HG02571 (cell line): ENCODE measurements at regions not wholly inside any gene's neighbourhood (a gene's known extent, or its start where the extent isn't known, plus 50 kb on each side); places are given as distances from the start of the nearest gene placed in this dataset.

Source experiments
- ATAC-seq: cut with Tn5 transposase; IDR thresholded peaks from one replicate; pipeline ENCODE4 v1.9.1; 2021; ENCODE audit warnings: mild to moderate bottlenecking, moderate library complexity; ENCODE audit not compliant: unreplicated experiment

DNA sequence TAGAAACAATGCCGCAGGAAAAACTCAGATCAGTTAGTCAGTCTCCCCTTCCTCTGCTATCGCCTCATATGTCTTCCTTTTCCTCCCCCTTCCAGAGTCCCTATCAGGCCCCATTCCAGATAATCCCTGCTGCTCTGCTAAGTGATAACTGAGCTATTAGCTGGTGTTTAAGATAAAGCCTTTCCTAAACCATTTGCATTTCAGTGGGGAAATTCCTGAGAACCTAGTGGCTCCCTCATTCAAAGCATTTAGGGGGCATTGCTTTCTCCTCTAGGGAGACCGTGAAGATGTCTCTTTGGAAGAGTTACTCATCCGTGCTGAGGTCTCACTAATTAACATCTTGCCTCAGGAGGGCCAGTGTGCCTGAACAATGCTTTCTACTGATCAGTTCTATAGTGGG is 401.6 kb downstream of the NPIPA7 start:
- ATAC-seq, result no peak

GRCh38 chr16:16782153-16782552 is 403.2 kb downstream of the NPIPA7 start:
- no peak for ATAC-seq

DNA sequence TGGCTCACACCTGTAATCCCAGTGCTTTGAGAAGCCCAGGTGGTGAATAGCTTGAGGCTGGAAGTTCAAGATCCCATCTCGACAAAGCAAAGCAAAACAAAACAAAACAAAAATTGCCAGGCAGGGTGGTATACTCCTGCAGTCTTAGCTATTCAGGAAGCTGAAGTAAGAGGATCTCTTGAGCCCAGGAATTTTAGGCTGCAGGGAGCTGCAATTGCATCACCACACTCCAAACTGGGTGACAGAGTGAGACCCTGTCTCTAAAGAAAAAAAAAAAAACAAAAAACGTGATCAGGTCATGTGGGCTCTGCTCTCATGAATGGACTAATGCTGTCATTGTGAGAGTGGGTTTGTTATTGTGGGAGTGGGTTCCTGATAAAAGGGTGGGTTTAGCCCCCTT is 409.1 kb downstream of the NPIPA7 start:
- no peak for ATAC-seq

GRCh38 chr16:16790597-16790996 is 411.7 kb downstream of the NPIPA7 start:
- no peak for ATAC-seq

DNA sequence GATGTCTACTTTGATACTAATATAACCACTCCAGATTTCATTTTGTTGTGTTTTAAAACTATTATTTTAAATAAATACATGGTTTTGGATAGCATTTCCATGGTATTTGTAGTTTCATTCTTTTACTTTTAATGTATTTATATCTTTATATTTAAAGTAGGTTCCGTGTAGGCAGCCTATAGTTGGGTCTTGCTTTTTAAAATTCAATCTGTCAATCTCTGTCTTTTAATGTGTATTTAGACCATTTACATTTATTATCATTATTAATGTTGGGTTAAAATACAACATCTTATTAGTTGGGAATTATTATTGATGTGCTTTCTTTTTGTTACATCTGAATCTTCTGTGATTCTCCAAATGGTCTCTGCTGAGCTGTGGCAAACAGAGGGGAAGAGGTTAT is 412.1 kb downstream of the NPIPA7 start:
- no peak for ATAC-seq

DNA sequence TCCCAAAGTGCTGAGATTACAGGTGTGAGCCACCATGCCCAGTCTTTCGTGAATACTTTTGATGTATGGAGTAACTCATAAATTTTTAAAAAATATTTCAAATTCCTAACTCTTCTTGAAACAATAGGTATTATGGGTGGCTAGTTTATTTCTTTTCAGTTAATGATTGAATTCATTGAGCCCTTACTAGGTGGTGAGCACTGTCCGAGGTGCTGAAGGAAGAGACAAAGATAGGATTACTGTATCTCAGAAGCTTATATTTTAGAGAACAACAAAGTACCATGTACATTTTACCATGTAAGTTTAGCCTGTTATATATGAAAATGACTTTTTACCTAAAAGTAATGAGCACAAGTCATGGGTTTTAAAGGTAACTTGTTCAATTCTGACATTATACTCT is 418.3 kb downstream of the NPIPA7 start:
- ATAC-seq, result no peak

DNA sequence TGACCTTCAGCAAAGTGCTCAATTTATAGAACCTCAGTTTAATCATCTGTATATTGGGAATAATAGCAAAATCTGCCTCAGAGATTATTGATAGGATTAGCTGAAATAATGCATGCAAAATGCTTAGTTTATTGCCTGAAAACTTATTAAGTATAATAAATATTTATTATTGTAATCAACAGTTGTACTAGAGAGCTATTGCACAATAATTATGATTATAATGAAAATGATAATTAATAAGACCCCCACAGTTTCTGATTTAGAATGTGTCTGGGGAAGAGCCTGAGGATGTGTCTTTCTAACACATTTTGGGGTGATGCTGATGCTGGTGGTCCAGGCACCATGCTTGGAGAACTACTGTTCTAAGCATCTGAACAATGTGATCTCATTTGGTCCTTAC is 419.6 kb downstream of the NPIPA7 start:
- no peak for ATAC-seq

- ATAC-seq, result no peak
These were observed 426.9 kb downstream of the NPIPA7 start for GRCh38 chr16:16805809-16806208.

GRCh38 chr16:16815641-16816040 is 436.7 kb downstream of the NPIPA7 start:
- no peak for ATAC-seq

- no peak for ATAC-seq
These were observed 438.3 kb downstream of the NPIPA7 start for GRCh38 chr16:16817196-16817595.

- no peak for ATAC-seq
These were observed 442.3 kb downstream of the NPIPA7 start for GRCh38 chr16:16821261-16821660.

DNA sequence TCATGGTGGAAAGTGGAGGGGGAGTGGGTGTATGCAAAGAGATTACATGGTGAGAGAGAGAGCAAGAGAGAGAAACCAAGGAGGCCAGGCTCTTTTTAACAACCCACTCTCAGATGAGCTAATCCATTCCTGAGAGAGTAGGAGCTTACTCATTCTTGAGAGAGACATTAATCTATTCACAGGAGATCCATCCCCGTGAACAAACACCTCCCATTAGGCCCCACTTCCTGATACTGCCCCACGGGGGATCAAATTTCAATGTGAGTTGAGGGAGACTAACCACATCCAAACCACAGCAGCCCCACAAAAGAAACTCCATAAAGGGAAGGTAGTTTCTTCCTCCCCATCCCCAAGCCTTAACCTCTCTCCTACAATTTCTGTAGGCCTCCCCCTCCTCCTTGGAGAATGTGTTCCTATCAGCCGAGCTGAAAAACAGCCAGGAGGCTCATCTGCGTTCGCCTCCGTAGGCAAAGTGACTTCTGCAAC is 450.0 kb downstream of the NPIPA7 start:
- ATAC-seq, result no peak

DNA sequence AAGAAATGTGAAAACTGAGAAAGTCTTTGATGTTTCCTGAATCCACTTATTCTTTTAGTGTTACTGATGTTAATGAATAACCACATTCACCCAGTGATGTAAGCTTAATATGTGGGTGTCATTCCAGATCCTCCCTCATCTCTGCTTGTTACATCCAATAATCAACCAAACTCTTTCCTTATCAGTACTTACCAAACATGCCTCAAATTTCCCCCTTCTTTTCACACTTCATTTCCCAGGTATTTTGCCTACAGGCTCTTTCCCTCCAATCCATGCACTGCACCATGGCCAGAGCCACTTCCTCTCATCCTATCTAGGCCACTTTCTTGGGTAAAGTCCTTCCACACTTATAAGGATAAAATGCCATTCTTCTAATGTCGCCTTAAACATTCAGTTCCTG is 451.5 kb downstream of the NPIPA7 start:
- ATAC-seq, result no peak

GRCh38 chr16:16830973-16831372 is 452.0 kb downstream of the NPIPA7 start:
- no peak for ATAC-seq

DNA sequence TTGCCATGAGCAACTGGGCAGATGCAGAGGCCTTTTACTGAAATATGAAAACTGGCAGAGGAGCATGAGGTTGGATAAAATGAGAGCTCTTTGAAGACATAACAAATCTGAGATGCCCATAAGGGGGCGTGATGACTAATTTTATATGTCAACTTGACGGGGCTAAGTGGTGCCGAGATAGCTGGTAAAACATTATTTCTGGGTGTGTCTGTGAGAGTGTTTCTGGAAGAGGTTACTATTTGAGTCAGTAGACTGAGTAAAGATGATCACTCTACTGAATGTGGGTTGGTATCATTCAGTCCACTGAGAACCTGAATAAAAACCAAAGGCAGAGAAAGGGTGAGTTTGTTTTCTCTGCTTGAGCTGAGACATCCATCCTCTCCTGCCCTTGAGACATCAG is 454.2 kb downstream of the NPIPA7 start:
- ATAC-seq, result no peak

DNA sequence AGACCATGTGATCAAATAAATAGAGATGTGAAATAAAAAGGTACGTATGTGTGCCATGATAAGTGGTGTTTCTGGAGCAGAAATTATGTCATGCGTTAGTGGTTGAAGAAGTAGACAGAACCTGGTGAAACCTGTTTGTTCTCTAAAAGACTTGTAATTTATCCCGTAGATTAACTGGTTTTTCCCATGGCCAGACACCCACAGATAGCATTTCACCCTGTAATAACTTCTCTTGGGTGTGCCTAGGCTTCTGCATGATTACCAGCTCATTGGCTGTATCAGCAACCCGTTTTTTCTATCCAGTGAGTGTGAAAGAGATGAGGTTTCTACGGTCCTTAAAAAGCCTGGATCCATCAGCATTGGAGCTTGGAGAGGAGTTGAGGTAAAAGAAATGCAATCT is 471.3 kb downstream of the NPIPA7 start:
- no peak for ATAC-seq

DNA sequence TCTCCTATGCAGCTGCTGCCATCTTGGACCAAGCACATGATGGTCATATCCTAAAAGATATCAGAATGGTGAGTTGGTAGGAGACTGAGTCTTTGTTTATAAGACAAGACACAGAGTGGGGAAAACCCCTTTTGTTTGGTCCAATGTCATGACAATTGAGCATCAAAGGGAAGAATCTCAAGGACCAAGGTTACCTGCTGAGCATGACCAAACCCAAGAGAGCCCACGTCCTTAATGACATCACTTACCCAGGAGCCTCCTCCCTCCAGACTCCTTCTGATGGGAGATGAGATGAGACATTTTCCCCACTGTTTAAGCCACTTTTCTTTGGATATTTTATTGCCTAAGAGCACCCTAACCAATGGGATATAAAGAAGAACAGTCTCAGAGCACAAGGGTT is 478.1 kb downstream of the NPIPA7 start:
- no peak for ATAC-seq

- no peak for ATAC-seq
These were observed 478.8 kb downstream of the NPIPA7 start for GRCh38 chr16:16857603-16858283.

DNA sequence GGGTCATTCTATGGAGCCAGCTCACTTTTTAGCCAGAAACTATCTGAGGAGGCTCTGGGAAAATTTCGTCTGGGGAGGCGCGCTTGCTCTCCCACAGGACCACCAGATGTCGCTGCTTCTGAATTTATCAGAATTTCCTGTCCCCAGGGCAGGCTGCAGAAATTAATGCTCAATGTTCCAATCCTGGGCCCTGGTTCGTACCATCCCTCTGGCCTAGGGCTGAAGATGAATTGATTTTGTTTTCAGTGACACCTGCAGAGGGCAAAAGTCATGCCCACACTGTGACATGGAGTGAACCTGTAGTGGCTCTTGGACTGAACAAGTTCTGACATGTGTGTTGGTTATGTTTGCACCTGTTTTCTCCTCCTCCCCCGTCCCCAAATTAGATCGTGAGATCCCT is 482.6 kb downstream of the NPIPA7 start:
- no peak for ATAC-seq

- no peak for ATAC-seq
These were observed 484.7 kb downstream of the NPIPA7 start for GRCh38 chr16:16863672-16864071.

DNA sequence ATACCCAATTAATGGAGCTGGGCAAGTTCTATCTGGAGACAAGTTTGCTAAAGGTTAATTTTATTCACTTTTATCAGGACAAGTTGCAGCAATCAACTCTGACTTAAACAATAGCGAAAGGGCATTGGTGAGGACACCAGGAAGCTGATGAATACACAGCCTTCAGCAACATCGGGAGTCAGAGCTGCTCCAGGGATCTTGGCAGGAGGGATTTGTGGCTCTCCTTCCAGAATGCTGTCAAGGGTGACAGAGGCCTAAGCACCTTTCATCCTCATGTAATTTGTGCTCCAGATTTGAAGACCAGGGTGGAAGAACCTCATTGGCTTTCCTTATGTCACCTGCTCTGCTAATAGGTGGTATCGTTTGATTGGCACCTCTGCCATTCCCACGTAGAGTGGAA is 485.6 kb downstream of the NPIPA7 start:
- ATAC-seq, result no peak

- ATAC-seq, result no peak
These were observed 486.4 kb downstream of the NPIPA7 start for GRCh38 chr16:16865374-16865773.

DNA sequence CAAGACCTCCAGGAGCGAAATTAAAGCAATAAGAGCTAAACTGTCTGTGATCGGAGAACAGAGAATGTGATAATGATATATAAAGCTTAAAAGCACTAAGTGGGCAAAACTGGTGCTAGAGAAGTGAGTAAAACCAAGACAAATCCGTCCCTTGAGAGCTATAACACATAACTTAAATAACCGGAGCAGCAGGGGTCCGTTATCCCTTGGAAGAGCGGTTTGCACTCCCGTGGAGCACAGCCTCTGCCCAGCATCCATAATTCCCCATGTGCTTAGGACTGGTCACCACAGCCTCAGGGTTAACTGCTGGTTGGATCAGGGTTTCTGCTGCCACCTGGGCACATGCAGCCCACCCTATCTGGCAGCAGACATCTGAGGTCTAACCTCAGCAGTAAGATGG is 489.0 kb downstream of the NPIPA7 start:
- ATAC-seq, result no peak
